GM18867 (cell line): ENCODE measurements at regions not wholly inside any gene's neighbourhood (a gene's known extent, or its start where the extent isn't known, plus 50 kb on each side); places are given as distances from the start of the nearest gene placed in this dataset.
"Not testable (repeated sequence)": the region's sequence is repeated elsewhere in the genome, so short reads cannot be mapped to it uniquely, and the experiment has no call there.

Experiments
- ATAC-seq: cut with Tn5 transposase; IDR thresholded peaks from one replicate; pipeline ENCODE4 v1.9.1; 2021; ENCODE audit warnings: mild to moderate bottlenecking, moderate library complexity; ENCODE audit not compliant: unreplicated experiment

DNA sequence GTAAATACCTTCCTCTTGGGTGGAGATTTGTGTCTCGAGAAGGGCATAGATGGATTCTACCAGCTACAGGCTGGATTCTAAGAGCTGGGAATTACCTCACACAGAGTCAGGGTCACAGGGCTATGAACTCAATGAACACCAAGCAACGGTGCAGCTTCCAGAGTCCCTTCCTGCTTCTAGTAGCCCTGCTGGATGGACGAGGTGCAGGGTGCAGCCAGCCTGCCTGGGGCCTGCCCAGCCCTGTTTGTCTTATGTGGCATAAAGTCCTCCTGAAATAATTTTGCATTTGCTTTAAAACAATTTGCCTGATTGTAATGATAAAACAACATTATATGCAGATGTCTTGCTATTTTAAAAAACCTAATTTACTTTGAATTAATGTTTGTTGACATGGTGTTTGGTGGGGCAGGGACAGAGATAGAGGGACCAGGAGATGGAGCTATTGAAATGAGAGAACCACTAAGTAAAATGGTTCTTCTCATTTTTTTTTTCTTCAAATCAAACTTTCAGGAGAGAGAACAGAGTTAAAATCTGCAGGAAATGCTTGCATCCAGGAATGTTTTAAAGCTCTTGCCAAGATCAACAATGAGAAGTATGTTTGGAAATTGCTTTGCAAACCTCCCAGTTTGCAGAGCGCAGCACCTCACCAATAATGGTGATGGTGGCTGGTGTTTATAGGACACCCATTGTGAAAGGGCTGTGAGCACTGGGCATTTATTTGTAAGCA lies 305.4 kb upstream of the PODXL start:
- no peak for ATAC-seq

DNA sequence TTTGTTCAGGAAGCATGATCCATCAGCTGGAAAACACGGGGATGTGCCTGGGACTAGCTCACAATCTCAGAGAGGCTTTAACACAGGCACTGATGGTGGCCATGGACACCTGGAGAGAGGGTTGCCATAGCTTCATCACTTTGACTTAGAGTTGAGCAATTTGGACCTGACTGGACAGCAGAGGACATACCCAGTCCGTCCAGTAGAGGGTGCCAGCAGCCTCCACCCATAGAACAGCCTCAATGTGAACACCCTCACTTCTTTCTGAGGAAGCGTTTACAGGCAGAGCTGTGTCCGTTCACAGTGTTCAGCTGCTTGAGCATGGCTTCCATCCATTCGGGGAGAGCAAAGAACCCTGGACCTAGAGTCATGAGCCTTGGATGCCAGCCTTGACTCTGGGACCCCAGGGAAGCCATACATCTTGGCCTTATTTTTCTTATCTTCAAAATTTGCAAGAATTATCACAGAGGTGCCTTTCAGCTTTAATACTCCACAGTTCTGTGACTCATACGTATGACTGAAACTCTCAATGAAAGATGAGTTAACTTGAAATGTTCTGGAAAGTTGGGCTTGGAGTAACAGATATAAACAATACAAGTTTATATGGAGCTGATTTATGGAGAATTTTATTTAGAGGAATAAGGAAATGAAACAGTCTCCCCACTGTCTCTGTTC lies 302.9 kb upstream of the PODXL start:
- ATAC-seq: peak; percentile 92

DNA sequence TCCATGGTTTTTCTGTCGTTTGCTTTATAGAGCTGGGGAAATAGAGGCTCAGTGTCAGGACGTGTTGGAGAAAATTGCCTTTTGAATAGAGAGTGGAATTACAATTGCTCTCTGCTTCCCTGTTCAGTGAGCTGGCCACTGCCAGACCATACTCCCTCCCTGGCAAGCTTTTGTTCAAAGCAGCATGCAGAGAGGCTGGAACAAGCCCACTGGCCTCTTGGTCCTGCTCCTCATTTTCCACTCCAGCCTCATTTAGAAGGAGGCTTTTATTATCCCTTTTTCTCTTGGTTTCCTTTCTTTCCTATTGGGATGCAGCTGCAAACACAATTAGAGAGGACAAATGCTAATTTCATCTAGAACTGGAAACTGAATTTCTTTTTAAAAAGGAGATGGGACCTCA lies 302.2 kb upstream of the PODXL start:
- no peak for ATAC-seq

DNA sequence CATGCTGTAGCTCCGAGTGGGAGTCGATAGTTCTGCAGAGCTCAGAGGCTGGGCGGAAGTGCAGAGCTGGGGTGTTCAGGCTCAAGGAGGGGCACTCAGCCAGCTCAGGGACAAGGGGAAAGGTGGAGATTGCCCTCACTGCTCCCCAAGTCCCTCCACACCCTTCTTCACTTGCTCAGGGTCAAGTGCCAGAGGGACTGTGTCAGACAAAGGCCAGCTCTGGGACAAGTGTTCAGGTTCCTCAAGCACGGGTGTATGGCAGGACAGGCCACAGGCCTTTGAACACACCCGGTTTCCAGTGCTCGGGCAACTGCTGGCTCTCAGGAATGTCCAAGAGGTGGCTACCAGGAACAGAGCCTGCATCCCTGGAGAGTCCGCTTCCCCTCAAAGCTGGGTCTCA lies 293.0 kb upstream of the PODXL start:
- no peak for ATAC-seq

DNA sequence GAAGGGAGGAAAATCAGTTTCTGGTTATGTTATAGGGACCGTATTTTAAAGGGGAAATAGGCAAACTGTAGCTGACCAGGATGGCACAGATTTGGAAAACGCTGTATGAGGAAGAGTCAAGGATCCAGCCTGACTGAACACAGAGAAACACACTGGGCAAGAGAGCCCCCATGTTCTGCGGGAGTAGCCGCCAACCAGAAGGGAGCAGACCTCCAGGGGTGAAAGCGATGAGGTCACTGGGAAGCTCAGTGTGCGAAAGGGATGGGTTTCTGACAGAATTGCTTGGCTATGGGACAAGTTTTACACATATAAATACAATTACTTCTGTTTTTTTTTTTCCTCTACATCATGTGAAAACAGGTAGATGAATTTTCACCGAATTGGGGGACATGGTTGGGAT lies 291.6 kb upstream of the PODXL start:
- ATAC-seq: no peak

DNA sequence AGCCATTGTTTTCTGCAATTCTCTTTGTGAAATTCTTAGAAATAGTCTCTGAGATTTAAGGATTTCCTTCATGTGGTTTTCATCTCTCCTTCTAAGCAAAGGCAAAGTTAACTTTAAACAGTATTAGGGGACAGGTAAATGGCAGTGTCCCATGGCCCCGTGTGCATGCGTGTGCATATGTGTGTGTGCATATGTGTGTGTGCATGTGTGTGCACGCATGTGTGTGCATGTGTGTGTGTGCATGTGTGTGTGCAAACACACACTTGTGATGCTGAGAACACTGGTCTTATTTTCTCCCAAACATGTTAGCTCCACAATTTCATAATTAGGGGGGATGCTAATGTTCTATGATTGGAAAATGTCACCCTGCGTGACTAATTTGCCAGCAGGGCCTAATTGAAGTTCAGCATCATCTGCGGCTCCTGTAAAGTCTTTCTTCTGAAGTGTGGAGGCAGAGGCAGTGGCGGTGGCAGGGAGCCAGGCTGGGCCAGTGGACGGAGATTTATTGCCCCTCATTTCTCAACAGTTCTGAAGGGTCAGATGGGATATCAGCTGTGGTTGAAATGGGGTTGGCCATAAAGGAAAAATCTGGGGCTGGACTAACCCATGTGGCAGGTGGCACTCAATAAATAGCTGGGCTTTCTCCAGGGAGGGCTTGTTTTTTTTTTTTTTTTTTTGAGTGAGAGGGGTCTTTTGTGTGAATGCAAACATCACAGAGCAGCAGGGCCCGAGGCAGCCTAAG lies 289.3 kb upstream of the PODXL start:
- ATAC-seq: no peak

DNA sequence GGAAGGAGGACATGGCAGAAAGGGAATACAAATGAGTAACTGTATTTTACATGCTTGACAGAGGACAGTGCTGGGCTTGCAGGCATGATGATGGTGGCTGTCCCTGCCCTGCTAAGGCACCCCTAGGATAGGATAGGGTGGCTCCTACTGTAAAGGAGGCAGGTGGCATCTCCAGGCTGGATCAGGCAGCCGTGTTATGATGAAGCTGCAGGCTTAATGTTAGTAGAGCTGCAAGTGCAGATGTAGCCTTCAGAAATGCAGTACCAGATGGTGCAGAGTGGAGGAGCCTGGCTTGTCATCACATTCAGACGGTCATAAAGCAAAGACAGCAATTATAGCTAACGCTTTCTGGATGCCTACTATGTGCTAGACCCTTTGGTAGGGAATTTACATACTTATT lies 287.9 kb upstream of the PODXL start:
- no peak for ATAC-seq

DNA sequence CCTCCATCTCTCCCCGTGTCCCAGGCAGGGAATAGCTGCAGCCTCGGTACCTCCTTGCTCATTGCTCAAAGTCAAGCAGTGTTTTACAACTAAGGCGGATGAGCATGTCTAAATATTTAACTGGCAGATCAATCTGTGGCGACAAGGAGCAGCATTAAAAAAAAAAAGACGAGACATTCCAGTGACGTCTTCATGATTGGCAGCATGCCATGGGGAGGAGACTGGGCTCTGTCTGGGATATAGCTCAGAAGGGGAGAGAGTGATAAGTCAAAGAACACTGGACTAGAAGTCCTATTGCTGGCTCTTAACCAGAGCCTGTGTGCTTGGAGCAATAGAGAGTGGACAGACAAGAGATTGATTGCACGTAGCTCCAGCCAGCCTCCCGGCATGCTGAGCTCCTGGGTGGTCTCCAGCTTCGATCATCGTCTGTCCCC lies 287.5 kb upstream of the PODXL start:
- no peak for ATAC-seq

DNA sequence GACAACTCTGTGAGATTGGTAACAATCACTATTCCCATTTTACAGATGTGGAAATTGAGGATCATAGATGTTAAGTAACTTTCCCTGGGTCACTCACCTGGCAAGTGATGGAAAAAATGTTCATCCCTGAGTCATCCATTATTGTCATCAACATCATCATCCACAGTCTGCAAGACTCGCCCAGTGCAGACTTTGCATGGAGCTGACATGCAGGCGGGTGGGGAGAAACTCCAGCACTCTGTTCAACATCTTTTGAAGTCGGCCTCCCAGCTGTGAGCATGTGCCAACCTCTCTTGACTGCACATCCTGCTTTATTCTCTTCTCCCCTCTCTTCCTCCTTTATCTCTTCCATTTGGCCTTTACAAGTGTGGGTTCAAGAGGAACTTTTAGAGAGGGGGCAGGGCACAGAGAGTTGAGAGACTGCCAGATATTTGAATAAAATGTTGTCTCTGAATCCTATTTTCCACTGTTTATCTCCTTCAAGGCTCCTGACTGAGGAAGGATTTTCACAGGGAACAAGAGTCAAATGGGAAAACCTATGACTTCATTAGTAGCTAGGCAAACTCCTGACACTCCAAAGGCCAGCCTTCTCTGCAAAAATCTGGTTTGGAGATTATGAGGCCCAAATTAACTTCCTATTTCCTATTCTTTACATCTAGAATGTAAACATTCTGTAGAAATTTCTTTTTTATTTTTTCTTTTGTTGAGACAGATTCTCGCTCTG lies 283.7 kb upstream of the PODXL start:
- ATAC-seq: no peak

DNA sequence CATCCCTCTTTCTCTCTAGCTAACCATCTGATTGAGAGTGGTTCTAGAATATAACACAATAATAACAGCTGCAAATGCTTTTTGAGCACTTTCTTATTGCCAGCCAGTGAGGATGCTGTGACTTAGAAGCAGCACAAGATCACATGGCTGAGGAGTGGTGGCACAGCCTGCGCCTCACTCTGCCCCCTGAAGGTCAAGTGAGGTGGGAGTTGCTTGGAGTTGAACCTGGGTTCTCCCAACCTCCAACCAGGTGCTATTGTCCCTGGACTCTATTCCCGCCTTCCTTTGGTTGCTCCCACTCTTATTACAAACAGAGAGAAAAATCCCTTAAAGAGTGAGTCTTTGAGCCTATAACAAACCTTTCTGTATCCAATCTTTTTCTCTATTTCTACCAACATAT lies 280.3 kb upstream of the PODXL start:
- ATAC-seq: no peak

DNA sequence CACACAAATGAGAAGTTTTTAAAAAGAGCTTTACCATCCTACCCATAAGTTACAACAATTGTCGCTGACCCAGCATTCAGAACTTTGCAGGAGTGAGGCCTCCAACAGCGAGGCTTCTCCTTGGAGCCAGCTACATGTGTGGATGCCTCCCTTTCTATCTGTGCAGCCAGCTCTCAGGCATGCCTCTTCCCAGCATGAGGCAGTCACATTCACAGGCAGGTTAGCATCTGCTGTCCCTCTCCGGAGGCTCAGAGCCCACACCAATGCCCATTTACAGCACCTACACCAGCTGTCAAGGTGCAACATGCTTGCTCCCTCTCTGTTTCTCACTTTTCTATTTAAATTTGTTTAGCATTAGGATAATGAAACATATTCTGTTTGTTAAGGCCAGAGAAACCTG lies 278.7 kb upstream of the PODXL start:
- ATAC-seq: no peak

DNA sequence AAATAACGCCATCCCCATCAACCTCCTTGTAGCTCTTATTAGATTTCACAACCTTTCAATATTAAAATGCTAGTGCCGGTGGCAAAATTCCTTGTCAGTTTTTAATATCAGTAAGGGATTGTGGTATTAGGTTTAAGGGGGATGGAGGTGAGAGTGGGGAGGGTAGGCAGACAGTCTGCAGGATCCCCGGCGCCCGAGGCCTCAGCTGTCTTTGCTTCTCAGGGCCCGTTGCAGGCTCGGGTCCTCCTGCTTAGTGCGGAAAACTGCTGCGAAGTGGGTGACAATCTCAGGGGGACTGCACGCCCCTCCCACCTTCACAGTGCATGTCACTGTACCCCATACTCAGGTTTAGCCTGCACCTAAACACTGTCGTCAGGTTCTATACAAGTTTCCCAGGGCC lies 274.3 kb upstream of the PODXL start:
- no peak for ATAC-seq

DNA sequence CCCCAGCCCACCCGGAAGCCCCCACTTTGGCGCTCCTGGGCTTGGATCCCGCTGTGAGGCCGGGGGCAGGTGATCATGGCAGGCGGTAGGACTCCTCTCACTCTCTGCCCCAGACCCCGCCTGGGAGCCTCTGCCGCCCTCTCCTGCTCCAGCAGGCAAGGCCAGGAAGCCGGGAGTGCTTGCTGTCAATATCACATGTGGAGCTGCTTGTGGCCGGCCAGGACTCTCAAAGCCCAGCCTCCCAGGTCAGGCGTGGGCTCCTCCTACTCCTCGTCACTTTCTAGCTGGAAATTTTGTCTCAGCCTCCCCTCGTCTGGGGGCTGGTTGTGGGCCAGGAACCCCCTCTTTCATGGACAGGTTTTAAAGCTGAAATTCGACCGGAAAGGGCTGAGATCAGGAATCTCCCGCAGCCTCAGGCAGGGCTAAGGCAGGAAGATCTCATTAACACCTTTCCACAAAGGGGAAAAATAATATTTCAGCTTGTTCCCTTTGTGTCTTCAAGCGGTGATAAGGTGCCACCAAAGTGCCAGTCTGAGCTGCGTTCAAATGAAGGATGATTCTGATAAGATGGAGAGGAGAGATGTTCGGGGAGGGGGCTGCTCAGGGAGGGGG lies 273.6 kb upstream of the PODXL start:
- ATAC-seq: no peak

DNA sequence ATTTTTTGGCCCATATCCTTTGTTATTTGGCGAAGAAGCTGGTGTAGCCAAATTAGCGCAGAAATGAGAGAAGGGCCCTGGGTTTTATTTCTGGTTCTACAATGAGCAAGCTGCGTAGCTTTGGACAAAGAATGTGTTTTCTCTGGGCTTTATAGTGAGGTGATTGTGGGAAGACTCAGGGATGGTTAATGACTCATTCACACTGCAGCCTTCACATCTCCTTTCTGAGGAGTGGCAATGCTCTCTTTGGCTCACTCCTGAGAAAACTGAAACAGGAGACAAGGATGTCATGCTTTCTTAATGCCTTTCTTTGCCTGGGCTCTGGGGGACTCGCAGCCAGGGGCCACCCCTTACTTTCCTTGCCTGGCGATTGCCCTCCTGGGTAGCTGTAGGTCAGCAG lies 271.0 kb upstream of the PODXL start:
- ATAC-seq: no peak

DNA sequence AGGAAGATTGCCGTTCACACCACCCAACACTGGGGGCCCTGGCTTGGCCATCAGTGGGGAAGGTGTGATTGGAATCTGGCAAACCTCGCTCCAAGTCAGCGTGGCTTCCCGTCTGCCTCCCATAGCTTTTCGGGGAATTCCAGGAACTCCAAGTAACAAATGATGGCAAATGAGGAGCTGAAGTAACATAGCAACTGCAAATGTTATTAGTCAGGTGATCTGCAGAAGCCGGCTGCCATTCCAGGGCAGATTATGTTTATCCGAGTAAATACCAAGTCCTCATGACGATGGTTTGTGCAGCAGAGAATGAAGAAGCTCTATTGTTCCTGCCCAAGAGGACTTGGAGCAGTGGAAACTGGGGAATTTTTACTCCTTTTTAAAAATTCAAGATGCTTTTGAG lies 270.5 kb upstream of the PODXL start:
- ATAC-seq: no peak

DNA sequence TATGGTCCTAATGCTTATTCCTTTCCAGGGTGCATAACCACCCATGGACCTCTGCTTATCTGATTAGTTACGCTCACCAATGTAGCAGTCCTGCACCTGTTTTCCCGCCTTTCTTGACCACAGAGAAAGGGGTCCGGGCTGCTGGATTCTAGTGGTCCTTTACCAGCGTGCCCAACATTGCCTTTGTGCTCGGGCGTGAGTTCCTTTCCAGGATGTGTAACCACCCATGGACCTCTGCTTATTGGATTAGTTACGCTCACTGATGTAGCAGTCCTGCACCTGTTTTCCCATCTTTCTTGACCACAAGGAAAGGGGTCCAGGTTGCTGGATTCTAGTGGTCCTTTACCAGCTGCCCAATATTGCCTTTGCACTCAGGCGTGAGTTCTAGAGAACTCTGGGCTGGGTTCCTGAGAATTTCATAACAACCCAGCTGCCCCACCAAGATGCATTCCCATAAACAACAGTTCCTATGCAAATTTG lies 267.6 kb upstream of the PODXL start:
- not testable (repeated sequence) for ATAC-seq

DNA sequence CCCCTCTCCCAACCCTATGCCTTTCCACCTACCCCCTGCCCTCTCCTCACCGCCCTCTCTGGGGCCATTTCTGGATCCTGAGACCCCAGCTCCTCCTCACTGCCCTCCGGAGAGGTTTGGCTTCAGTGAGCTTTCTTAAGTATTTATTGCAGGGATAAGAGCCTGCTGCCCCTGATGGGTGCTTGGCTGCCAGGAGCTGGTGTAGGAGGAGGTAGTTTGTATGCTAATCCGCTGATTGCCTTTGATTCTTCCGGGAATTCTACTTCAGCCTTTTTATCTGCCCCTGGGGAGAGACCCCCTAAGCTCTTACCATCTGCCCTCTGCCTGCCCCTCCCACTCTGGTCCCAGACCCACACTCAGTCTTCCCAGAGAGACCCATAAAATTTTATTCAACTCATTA lies 263.5 kb upstream of the PODXL start:
- no peak for ATAC-seq

DNA sequence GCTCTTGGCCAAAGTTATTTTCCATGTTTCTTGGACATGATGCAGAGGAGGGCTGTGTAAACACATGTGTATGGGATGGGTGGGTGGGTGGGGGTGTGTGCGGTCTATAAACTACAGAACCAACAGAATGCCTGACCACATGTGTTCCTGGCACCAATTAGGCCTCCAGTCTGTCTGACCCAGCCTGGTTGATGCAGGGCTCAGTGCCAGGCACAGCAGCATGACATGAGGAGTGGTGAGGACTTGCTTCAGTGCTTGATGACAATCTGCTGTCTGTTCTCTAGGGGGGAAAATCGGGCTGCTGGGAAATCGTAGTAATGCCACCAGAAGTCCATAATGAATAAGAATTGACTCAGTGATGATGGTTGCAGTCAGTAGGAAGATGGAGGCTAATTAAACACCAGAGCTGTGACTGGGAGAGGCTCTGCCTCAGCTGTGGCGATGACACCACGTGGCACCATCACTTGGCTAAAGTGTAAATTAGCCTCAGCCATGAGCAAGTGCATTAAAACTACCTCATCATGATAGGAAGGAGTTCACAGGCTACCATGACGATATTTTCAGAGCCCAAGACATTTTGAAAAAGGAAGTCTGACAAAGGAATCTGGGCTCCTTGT lies 260.1 kb upstream of the PODXL start:
- ATAC-seq: no peak

DNA sequence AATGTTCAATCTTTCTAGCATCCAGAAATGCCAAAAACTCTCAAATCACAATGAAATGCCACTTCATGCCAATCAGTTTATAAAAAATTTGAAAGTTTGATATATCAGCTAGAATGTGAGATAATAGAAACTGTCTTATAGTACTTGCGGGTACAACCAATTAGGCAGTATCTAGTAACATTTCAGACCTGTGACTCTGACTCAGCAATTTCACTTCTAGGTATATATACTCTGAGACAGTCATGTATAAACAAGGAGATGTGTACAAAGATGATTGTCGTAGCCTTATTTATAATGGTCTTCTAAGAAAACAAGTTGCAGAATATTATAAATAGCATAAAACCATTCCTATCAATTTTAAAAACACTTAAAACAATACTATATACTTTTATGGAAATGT lies 252.3 kb upstream of the PODXL start:
- no peak for ATAC-seq

DNA sequence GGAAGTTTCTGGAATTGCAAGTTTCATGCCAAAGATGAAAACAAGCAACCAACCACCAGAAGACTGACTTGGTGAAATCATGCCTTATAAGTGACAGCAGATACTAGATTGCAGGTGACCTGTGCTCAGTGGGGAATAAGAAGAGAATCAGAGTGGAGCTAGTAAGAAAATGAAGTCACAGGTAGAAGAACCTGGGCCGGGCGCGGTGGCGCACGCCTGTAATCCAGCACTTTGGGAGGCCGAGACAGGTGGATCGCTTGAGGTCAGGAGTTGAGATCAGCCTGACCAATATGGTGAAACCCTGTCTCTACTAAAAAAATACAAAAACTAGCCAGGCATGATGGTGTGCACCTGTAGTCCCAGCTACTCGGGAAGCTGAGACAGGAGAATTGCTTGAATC lies 251.7 kb upstream of the PODXL start:
- not testable (repeated sequence) for ATAC-seq
